ENCODE measurements at regions not wholly inside any gene's neighbourhood (a gene's known extent, or its start where the extent isn't known, plus 50 kb on each side); places are given as distances from the start of the nearest gene placed in this dataset.
"Not testable (repeated sequence)": the region's sequence is repeated elsewhere in the genome, so short reads cannot be mapped to it uniquely, and the experiment has no call there.

DNA sequence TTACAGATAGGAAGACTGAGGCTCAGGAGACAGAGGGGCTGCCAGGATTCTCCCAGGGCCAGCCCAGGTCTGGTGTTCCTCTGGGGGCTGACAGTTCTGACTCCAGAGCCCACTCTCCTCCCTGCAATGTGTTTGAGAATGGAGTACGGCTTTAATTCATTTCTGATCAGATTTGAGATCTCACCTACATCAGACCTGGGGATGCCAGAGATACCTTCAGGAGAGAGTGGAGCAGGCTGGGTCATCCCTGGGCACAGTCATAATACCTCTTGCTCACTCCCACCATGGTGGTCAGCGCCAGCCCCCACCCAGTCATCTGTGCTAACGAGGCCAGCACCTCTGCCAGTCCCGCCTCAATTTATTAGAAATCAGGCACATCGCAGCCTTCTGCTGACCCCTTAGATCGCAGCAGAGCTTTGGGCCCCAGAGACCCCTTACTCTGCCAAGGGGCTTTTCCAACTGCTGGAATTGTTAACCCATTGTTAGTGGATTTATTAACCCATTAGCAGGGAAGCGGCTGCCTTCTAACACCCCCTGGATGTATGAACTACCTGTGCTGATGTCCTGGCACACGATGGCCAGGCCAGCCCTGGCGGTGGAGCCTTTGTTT is 352.1 kb downstream of the MATN1 start:
- no peak for DNase-seq (ENCODE audit: insufficient read length, low spot score)
- FAIRE-seq = no peak

GRCh38 chr1:30368651-30369240 is 354.6 kb downstream of the MATN1 start:
- no peak for DNase-seq (ENCODE audit: insufficient read length, low spot score)
- TF ChIP-seq POLR2A (IDR thresholded peaks at IDR 0.05; ENCODE audit: low read depth, low read length) = no peak
- FAIRE-seq = no peak

More for the DNA sequence above, 352.1 kb downstream of the MATN1 start:
- no peak for TF ChIP-seq POLR2A (IDR thresholded peaks at IDR 0.05; ENCODE audit: low read depth, low read length)

DNA sequence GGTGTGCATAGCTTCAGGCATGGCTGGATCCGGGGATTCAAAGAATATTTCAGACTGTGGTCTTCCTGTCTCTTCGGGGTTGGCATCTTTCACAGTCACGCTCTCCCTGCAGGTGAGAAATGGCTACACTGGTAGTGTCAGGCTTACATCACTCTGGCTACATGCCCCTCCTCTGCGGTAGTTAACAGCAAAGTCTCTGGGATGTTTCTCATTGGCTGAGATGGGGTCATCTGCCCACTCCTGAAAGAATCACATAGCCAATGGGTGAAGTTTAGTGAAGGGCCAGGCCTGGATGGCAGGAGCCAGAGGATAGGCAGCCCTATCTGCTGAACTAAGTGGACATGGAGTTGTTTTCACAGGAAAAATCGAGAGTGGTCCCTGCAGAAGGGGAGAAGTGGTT is 356.5 kb downstream of the MATN1 start:
- DNase-seq (ENCODE audit: insufficient read length, low spot score) (no peak), FAIRE-seq (no peak)
- no peak for TF ChIP-seq POLR2A (IDR thresholded peaks at IDR 0.05; ENCODE audit: low read depth, low read length)

- no peak for TF ChIP-seq POLR2A (IDR thresholded peaks at IDR 0.05; ENCODE audit: low read depth, low read length)
- FAIRE-seq (no peak), DNase-seq (ENCODE audit: insufficient read length, low spot score) (no peak)
Measured at GRCh38 chr1:30366199-30366598, 357.2 kb downstream of the MATN1 start.

GRCh38 chr1:30365596-30365995 is 357.8 kb downstream of the MATN1 start:
- no peak for DNase-seq (ENCODE audit: insufficient read length, low spot score)
- TF ChIP-seq POLR2A (IDR thresholded peaks at IDR 0.05; ENCODE audit: low read depth, low read length) = no peak
- no peak for FAIRE-seq

GRCh38 chr1:30363031-30363430 is 360.4 kb downstream of the MATN1 start:
- DNase-seq (ENCODE audit: insufficient read length, low spot score) = no peak
- FAIRE-seq = no peak
- no peak for TF ChIP-seq POLR2A (IDR thresholded peaks at IDR 0.05; ENCODE audit: low read depth, low read length)

- FAIRE-seq (no peak), DNase-seq (ENCODE audit: insufficient read length, low spot score) (no peak)
- no peak for TF ChIP-seq POLR2A (IDR thresholded peaks at IDR 0.05; ENCODE audit: low read depth, low read length)
Measured at GRCh38 chr1:30362603-30362990, 360.8 kb downstream of the MATN1 start.

GRCh38 chr1:30361890-30362602 is 361.3 kb downstream of the MATN1 start:
- DNase-seq (ENCODE audit: insufficient read length, low spot score); FAIRE-seq: not testable (repeated sequence)

- no peak for FAIRE-seq
- no peak for TF ChIP-seq POLR2A (IDR thresholded peaks at IDR 0.05; ENCODE audit: low read depth, low read length)
- DNase-seq (ENCODE audit: insufficient read length, low spot score) = no peak
Measured at GRCh38 chr1:30360753-30361152, 362.6 kb downstream of the MATN1 start.

DNA sequence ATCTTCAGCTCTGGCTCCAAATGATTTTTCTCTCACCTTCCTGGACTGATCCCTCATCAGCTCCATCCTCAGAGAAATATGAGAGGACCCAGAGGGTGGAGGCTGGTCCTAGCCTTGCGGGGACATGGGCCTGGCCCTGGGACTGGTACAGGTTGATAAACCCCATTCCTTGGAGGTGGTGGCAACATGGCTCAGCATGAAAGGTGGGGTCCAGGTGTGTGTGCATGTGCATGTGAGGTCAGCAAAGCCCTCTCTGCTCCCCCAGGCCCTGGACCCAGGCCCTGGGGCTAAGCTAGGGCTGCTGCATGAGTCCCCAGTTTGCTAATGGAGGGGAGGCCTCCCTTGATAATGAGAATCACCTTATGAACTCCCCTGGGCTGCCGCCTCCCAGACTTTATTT is 363.1 kb downstream of the MATN1 start:
- no peak for TF ChIP-seq POLR2A (IDR thresholded peaks at IDR 0.05; ENCODE audit: low read depth, low read length)
- FAIRE-seq (no peak), DNase-seq (ENCODE audit: insufficient read length, low spot score) (no peak)

GRCh38 chr1:30359539-30360220 is 363.7 kb downstream of the MATN1 start:
- TF ChIP-seq POLR2A (IDR thresholded peaks at IDR 0.05; ENCODE audit: low read depth, low read length) = no peak
- FAIRE-seq = no peak
- no peak for DNase-seq (ENCODE audit: insufficient read length, low spot score)

DNA sequence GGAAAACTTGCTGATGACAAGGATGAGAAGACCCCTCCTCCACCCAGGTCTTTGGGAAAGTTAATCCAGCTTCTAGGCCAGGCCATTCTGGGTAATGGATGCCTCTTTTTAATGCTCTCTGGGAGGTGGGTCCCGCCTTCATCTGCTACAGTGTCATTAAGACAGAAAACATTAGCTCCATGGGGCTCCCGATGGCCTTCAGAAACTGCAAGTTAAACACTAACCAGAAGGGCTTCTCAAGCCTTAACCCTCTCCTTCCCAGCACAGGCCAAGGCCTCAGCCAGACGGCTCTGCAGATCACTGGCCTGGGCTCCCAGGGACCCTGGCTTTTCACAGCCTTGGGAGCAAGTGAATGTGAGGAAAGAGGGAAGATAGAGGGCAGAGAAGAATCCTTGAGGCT is 364.9 kb downstream of the MATN1 start:
- FAIRE-seq (no peak), DNase-seq (ENCODE audit: insufficient read length, low spot score) (no peak)
- no peak for TF ChIP-seq POLR2A (IDR thresholded peaks at IDR 0.05; ENCODE audit: low read depth, low read length)

DNA sequence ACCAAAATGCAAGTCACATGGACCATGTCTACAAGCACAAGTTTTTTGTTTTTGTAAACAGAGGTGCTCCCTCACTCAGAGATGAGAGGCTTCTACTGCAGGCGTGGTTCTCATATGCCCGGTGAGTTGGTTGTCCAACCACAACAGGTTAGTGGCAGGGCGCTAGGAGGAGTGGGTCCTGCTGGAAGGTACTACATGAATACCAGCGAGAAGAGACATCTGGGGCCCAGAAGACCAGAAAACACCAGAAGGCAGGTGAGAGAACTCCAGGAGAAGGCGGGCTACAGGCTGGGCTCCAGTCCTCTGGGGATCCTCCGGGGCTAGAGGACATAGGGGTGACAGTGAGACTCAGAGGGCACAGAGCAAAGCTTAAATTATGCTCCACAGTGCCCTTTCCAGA is 366.5 kb downstream of the MATN1 start:
- no peak for TF ChIP-seq POLR2A (IDR thresholded peaks at IDR 0.05; ENCODE audit: low read depth, low read length)
- DNase-seq (ENCODE audit: insufficient read length, low spot score) = no peak
- FAIRE-seq = no peak

DNA sequence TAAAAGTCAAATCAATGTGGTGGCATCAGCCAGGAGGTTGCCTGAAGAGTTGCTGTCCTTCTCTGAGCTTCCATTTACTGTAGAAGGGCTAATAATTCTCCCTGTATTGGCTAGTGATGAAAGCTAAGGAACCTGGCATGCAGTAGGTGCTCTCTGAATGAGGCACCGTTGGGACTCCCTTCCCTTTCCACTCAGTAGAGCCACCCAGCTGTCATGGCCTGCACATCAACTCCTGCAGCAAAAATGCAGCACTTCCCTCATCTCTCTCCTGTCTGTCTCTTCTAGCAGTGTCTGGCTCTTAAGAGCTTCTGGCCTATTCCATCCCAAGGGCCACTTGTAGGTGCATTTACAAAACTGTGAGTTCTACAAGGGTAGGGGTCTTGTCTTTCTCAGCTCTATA is 369.0 kb downstream of the MATN1 start:
- FAIRE-seq = no peak
- no peak for TF ChIP-seq POLR2A (IDR thresholded peaks at IDR 0.05; ENCODE audit: low read depth, low read length)
- no peak for DNase-seq (ENCODE audit: insufficient read length, low spot score)

All from H54 (cell line).